Ovary (tissue), 3 donors: ENCODE measurements at regions not wholly inside any gene's neighbourhood (a gene's known extent, or its start where the extent isn't known, plus 50 kb on each side); places are given as distances from the start of the nearest gene placed in this dataset.

ENCODE experiments used
- EP300 ChIP-seq: sonication (generic); formaldehyde crosslinking; IDR thresholded peaks from one replicate; pipeline ENCODE4 v1.6.1; 2017; ENCODE audit warnings: antibody characterized with exemption
- TF ChIP-seq, protein P1 (sequence below), 3 donors: fragments of 450-650 bp in 2 of 3; fragments of 200-600 bp in 1 of 3; IDR thresholded peaks; one replicate each; pipeline versions ENCODE4 v1.5.1 to v1.8.0; 2016 to 2022; ENCODE audit warnings: antibody characterized with exemption in 3 of 3, mild to moderate bottlenecking in 1 of 3
- donor health status: DM: no; HTN: no; CAD: no.

DNA sequence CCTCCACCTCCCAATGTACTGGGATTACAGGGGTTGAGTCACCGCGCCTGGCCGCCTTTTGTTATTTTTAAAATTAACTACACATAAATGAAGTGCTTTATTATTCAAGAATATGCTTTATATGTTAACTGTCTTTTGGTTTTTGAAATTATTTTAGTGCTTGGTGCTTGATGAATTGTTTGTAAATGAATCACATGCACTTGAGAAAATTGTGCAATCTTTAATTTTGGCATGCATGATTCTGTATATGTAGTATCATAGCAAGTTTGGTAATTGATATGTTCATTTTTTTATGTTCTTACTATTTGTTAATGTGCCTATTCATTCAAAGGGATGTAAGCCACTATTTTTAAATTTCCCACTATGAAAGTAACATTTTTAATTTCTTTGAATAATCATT, 440.9 kb downstream of the NAV3 start:
- TF ChIP-seq, protein P1, sequence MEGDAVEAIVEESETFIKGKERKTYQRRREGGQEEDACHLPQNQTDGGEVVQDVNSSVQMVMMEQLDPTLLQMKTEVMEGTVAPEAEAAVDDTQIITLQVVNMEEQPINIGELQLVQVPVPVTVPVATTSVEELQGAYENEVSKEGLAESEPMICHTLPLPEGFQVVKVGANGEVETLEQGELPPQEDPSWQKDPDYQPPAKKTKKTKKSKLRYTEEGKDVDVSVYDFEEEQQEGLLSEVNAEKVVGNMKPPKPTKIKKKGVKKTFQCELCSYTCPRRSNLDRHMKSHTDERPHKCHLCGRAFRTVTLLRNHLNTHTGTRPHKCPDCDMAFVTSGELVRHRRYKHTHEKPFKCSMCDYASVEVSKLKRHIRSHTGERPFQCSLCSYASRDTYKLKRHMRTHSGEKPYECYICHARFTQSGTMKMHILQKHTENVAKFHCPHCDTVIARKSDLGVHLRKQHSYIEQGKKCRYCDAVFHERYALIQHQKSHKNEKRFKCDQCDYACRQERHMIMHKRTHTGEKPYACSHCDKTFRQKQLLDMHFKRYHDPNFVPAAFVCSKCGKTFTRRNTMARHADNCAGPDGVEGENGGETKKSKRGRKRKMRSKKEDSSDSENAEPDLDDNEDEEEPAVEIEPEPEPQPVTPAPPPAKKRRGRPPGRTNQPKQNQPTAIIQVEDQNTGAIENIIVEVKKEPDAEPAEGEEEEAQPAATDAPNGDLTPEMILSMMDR (IDR thresholded peaks at IDR 0.05) = no peak
- TF ChIP-seq EP300 = no peak
